ENCODE measurements at regions not wholly inside any gene's neighbourhood (a gene's known extent, or its start where the extent isn't known, plus 50 kb on each side); places are given as distances from the start of the nearest gene placed in this dataset.

DNA sequence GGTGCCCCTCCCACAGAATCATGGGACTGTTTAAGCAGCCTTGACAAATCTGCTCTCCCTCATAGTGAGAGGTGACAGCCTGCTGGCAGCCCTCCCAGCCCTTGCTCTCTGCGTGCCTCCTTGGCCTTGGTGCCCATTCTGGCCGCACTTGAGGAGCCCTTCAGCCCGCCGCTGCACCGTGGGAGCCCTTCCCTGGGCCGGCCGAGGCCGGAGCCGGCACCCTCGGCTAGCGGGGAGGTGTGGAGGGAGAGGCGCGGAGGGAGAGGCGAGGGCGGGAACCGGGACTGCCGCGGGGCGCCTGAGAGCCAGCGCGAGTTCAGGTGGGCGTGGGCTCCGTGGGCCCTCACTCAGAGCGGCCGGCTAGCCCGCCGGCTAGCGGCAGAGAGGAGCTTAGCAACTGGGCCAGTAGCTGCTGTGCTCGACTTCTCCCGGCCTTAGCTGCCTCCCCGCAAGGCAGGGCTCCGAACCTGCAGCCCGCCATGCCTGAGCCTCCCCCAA lies 125.9 kb upstream of the MYO10 start:
- TF ChIP-seq ESRRG (CRISPR knock-in tag; IDR thresholded peaks at IDR 0.05) (no peak), ZNF70 (CRISPR knock-in tag; IDR thresholded peaks at IDR 0.05) (no peak), OSR1 (CRISPR knock-in tag; IDR thresholded peaks at IDR 0.05) (no peak), RARB (CRISPR knock-in tag; IDR thresholded peaks at IDR 0.05) (no peak), ZFP3 (CRISPR knock-in tag; IDR thresholded peaks at IDR 0.05) (no peak), CSDC2 (CRISPR knock-in tag; IDR thresholded peaks at IDR 0.05) (no peak), ZNF8 (CRISPR knock-in tag; IDR thresholded peaks at IDR 0.05) (no peak), CSRNP3 (CRISPR knock-in tag; IDR thresholded peaks at IDR 0.05) (no peak), ISL1 (CRISPR knock-in tag; IDR thresholded peaks at IDR 0.05) (no peak), TSHZ2 (CRISPR knock-in tag; IDR thresholded peaks at IDR 0.05) (no peak)
- TF ChIP-seq, protein P1, sequence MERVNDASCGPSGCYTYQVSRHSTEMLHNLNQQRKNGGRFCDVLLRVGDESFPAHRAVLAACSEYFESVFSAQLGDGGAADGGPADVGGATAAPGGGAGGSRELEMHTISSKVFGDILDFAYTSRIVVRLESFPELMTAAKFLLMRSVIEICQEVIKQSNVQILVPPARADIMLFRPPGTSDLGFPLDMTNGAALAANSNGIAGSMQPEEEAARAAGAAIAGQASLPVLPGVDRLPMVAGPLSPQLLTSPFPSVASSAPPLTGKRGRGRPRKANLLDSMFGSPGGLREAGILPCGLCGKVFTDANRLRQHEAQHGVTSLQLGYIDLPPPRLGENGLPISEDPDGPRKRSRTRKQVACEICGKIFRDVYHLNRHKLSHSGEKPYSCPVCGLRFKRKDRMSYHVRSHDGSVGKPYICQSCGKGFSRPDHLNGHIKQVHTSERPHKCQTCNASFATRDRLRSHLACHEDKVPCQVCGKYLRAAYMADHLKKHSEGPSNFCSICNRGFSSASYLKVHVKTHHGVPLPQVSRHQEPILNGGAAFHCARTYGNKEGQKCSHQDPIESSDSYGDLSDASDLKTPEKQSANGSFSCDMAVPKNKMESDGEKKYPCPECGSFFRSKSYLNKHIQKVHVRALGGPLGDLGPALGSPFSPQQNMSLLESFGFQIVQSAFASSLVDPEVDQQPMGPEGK (CRISPR knock-in tag; IDR thresholded peaks at IDR 0.05; ENCODE audit: borderline replicate concordance), result no peak
- TF ChIP-seq, protein P2, sequence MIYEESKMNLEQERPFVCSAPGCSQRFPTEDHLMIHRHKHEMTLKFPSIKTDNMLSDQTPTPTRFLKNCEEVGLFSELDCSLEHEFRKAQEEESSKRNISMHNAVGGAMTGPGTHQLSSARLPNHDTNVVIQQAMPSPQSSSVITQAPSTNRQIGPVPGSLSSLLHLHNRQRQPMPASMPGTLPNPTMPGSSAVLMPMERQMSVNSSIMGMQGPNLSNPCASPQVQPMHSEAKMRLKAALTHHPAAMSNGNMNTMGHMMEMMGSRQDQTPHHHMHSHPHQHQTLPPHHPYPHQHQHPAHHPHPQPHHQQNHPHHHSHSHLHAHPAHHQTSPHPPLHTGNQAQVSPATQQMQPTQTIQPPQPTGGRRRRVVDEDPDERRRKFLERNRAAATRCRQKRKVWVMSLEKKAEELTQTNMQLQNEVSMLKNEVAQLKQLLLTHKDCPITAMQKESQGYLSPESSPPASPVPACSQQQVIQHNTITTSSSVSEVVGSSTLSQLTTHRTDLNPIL (CRISPR knock-in tag; IDR thresholded peaks at IDR 0.05; ENCODE audit: low read depth), result no peak
